ENCODE measurements at regions not wholly inside any gene's neighbourhood (a gene's known extent, or its start where the extent isn't known, plus 50 kb on each side); places are given as distances from the start of the nearest gene placed in this dataset.

- no peak for TF ChIP-seq SMC3 (IDR thresholded peaks at IDR 0.05)
- TF ChIP-seq E2F6 (IDR thresholded peaks at IDR 0.05; ENCODE audit: borderline replicate concordance, low read depth), result no peak
- no peak for TF ChIP-seq CTCF (IDR thresholded peaks at IDR 0.05)
- no peak for TF ChIP-seq ZSCAN20 (CRISPR knock-in tag; IDR thresholded peaks at IDR 0.05)
Measured at GRCh38 chr3:81998907-81999306, 237.5 kb upstream of the GBE1 start.
